K562 (cell line): ENCODE measurements at regions not wholly inside any gene's neighbourhood (a gene's known extent, or its start where the extent isn't known, plus 50 kb on each side); places are given as distances from the start of the nearest gene placed in this dataset.

Experiments used
- ATAC-seq: fragments of 200-7000 bp; cut with Tn5 transposase; 3 replicates; pipeline ENCODE4 v1.9.1; 2020; ENCODE audit warnings: moderate library complexity
- BruUV-seq: library from RNA; stranded (reverse); fragments of 400-500 nt; replicated peaks from 2 replicates; lab custom pipeline; 2021; lab: Mats Ljungman, UMichigan
- CTCF ChIA-PET: fragments of 300-600 bp; formaldehyde crosslinking; extraction: SDS; loops from one replicate; lab custom pipeline; 2021; ENCODE audit warnings: low intra/inter-chr PET ratio; lab: Yijun Ruan, JAX
- POLR2A ChIA-PET: fragments of 300-600, 350-650 bp; sonication (Branson Sonifier 250); formaldehyde crosslinking; extraction: SDS; loops from one replicate; lab custom pipeline; 2021; ENCODE audit warnings: antibody characterized with exemption, inconsistent platforms; lab: Yijun Ruan, JAX
- DNase-seq, 4 experiments: peaks; one replicate each; pipeline versions ENCODE4 v3.0.0 to v3.0.0-alpha.2; 2011 to 2018; ENCODE audit warnings: low spot score in 3 of 4, mixed read lengths in 3 of 4; ENCODE audit errors: extremely low read depth in 1 of 4
- FAIRE-seq: peaks from 2 replicates; lab custom pipeline; 2011; peaks lifted over from hg19 to GRCh38; lab: Jason Lieb, UNC
- H2AFZ ChIP-seq: 2 replicates; pipeline ENCODE4 v1.6.0; 2011; ENCODE audit warnings: low read depth, low read length, control low read depth, inconsistent platforms
- H3K27ac ChIP-seq: fragments of 200-600 bp; 3 replicates; pipeline ENCODE4 v1.8.0; 2011; ENCODE audit warnings: low read depth, mild to moderate bottlenecking, control low read depth, inconsistent platforms, low read length, moderate library complexity, mixed read lengths; ENCODE audit errors: extremely low read depth
- H3K27me3 ChIP-seq, 2 experiments: fragments of 300-600 bp in 1 of 2; 2 replicates in 1 of 2; 3 replicates in 1 of 2; pipeline versions ENCODE4 v1.6.0 to v1.8.0; 2011; ENCODE audit warnings: inconsistent platforms in 2 of 2, low read length in 2 of 2, mild to moderate bottlenecking in 1 of 2, mixed read lengths in 1 of 2, moderate library complexity in 1 of 2; ENCODE audit not compliant: control insufficient read depth in 2 of 2, insufficient read depth in 2 of 2
- H3K36me3 ChIP-seq: fragments of 300-600 bp; 3 replicates; pipeline ENCODE4 v1.8.0; 2011; ENCODE audit warnings: mild to moderate bottlenecking, low read length, inconsistent platforms; ENCODE audit not compliant: control insufficient read depth, insufficient read depth
- H3K4me1 ChIP-seq, 2 experiments: fragments of 200-600 bp in 1 of 2; replicated peaks in 1 of 2; 2 replicates in 1 of 2; 3 replicates in 1 of 2; pipeline versions ENCODE4 v1.5.1 to v1.8.0; 2011; ENCODE audit warnings: inconsistent platforms in 2 of 2, low read length in 2 of 2, mild to moderate bottlenecking in 1 of 2, mixed read lengths in 1 of 2, moderate library complexity in 1 of 2; ENCODE audit not compliant: control insufficient read depth in 2 of 2, insufficient read depth in 2 of 2
- H3K4me2 ChIP-seq: 2 replicates; pipeline ENCODE4 v1.6.1; 2011; ENCODE audit warnings: low read length, control low read depth, inconsistent platforms, mixed read lengths; ENCODE audit not compliant: insufficient read depth
- H3K4me3 ChIP-seq: fragments of 200-600 bp; sonication (generic), shearing (Covaris generic); 2 replicates; pipeline ENCODE4 v1.5.1; 2016; ENCODE audit warnings: control low read depth, inconsistent platforms
- H3K79me2 ChIP-seq: fragments of 200-600 bp; 3 replicates; pipeline ENCODE4 v1.8.0; 2011; ENCODE audit warnings: low read length, inconsistent platforms; ENCODE audit not compliant: control insufficient read depth, insufficient read depth
- H3K9ac ChIP-seq, 2 experiments: 2 replicates each; pipeline versions ENCODE4 v1.6.0 to v1.6.1; 2011; ENCODE audit warnings: low read depth in 2 of 2, low read length in 2 of 2, control low read depth in 1 of 2, inconsistent platforms in 1 of 2, mild to moderate bottlenecking in 1 of 2, mixed read lengths in 1 of 2; ENCODE audit not compliant: insufficient read depth in 1 of 2
- H3K9me1 ChIP-seq: one replicate; pipeline ENCODE4 v1.6.0; 2011; ENCODE audit warnings: inconsistent platforms, mild to moderate bottlenecking, low read length, moderate library complexity; ENCODE audit not compliant: control insufficient read depth, insufficient read depth
- H3K9me3 ChIP-seq: replicated peaks from 2 replicates; pipeline ENCODE4 v1.5.1; 2011; ENCODE audit warnings: low read depth, low read length, inconsistent platforms; ENCODE audit not compliant: control insufficient read depth, insufficient read depth
- H4K20me1 ChIP-seq: replicated peaks from 2 replicates; pipeline ENCODE4 v1.6.1; 2011; ENCODE audit warnings: low read length, inconsistent platforms, mixed read lengths; ENCODE audit not compliant: control insufficient read depth, insufficient read depth
- AFF4 ChIP-seq: sonication (generic); formaldehyde crosslinking; IDR thresholded peaks from 2 replicates; pipeline ENCODE4 v1.8.0; 2023; ENCODE audit warnings: mild to moderate bottlenecking, missing genetic modification reagents
- BMI1 ChIP-seq: fragments of 150-350 bp; IDR thresholded peaks from 2 replicates; pipeline ENCODE4 v1.6.1; 2014; ENCODE audit warnings: low read length
- ETV1 ChIP-seq: fragments of 450-650 bp; conservative IDR thresholded peaks from 2 replicates; pipeline ENCODE4 v1.6.1; 2016; ENCODE audit warnings: missing genetic modification characterization, control low read depth, low read depth, missing compliant biosample characterization
- HMGXB4 ChIP-seq: sonication (generic); formaldehyde crosslinking; IDR thresholded peaks from 2 replicates; pipeline ENCODE4 v1.8.1; 2023; ENCODE audit warnings: mild to moderate bottlenecking, missing genetic modification reagents
- MLLT1 ChIP-seq, 2 experiments: fragments of 450-650 bp; IDR thresholded peaks; 2 replicates each; pipeline ENCODE4 v1.6.1; 2016
- NKRF ChIP-seq: fragments of 450-650 bp; IDR thresholded peaks from 2 replicates; pipeline ENCODE4 v1.6.1; 2016; ENCODE audit warnings: borderline replicate concordance
- SRSF1 ChIP-seq: fragments of 200-400 bp; formaldehyde crosslinking; IDR thresholded peaks from 2 replicates; pipeline ENCODE4 v1.6.1; 2017; ENCODE audit warnings: mild to moderate bottlenecking, low read depth, low read length, moderate library complexity
- THRAP3 ChIP-seq: fragments of 450-650 bp; IDR thresholded peaks from 2 replicates; pipeline ENCODE4 v1.6.1; 2016; ENCODE audit warnings: mild to moderate bottlenecking, inconsistent platforms, borderline replicate concordance
- VEZF1 ChIP-seq: fragments of 200-800 bp; sonication (Bioruptor generic); IDR thresholded peaks from 2 replicates; pipeline ENCODE4 v1.6.1; 2017; ENCODE audit warnings: missing genetic modification characterization, missing compliant biosample characterization
- WGBS: fragments of 100-300 bp; shearing (Covaris generic); methylation state at CpG from one replicate; pipeline ENCODE4 v1.1.6; 2016; ENCODE audit warnings: low coverage, mixed read lengths; ENCODE audit not compliant: insufficient coverage; ENCODE audit errors: missing lambda C conversion rate; 5-methylcytosine and 5-hydroxymethylcytosine counted together
- in situ Hi-C: fragments of 300-500 bp; cut with MboI; formaldehyde crosslinking; loops from 4 replicates; pipeline ENCODE4 v1.15.0; 2018; ENCODE audit warnings: inconsistent platforms, mixed read lengths
- intact Hi-C: fragments of 100-400 bp; cut with micrococcal nuclease; formaldehyde crosslinking; loops from 2 replicates; pipeline ENCODE4 v1.14.2; 2022

GRCh38 chr3:78511840-78512239 lies 1256.0 kb downstream of the ROBO1 start:
- ChIA-PET CTCF (no interaction called here), POLR2A (no interaction called here)
- Histone ChIP-seq H3K79me2 (no peaks in the 10 kb centered on the region), H3K4me2 (no peak overlapping the region), H3K4me3 (no peak overlapping the region), H3K4me1 (no peaks in the 10 kb centered on the region), H2AFZ (no peak overlapping the region), H3K27me3 (no peaks in the 10 kb centered on the region), H3K9me1 (no peaks in the 10 kb centered on the region), H4K20me1 (no peaks in the 10 kb centered on the region), H3K27ac (no peak overlapping the region), H3K36me3 (no peaks in the 10 kb centered on the region), H3K9ac (no peak overlapping the region), H3K9me3 (no peaks in the 10 kb centered on the region)
- no peak for DNase-seq
- 0% methylated on average over 2 of the region's 2 CpGs for WGBS
- in situ Hi-C loops (no loop called here), intact Hi-C loops (no loop called here)
- FAIRE-seq: no peak
- BruUV-seq: no TSS peak
- no peak for ATAC-seq
- TF ChIP-seq SRSF1 (no peak), AFF4 (CRISPR knock-in tag) (no peak), BMI1 (no peak), THRAP3 (no peak), HMGXB4 (CRISPR knock-in tag) (no peak), ETV1 (tag) (no peak), NKRF (no peak), MLLT1 (IDR thresholded peaks at IDR 0.05) (no peak), VEZF1 (no peak)
- TF ChIP-seq, all 486 proteins: peak for 0
